Loucy (cell line): ENCODE measurements at regions not wholly inside any gene's neighbourhood (a gene's known extent, or its start where the extent isn't known, plus 50 kb on each side); places are given as distances from the start of the nearest gene placed in this dataset.

Experiments used
- H2AFZ ChIP-seq: fragments of 200-600 bp; sonication (generic); 2 replicates; pipeline ENCODE4 v1.6.0; 2016; ENCODE audit warnings: antibody characterized with exemption, mild to moderate bottlenecking, low read length, moderate library complexity
- H3F3A ChIP-seq: fragments of 200-600 bp; 2 replicates; pipeline ENCODE4 v1.6.0; 2016; ENCODE audit warnings: antibody characterized with exemption, low read depth, mild to moderate bottlenecking
- H3K27me3 ChIP-seq: fragments of 200-600 bp; sonication (generic); 2 replicates; pipeline ENCODE4 v1.6.1; 2014; ENCODE audit warnings: low read length, mild to moderate bottlenecking; ENCODE audit not compliant: insufficient read depth, poor library complexity, severe bottlenecking
- H3K36me3 ChIP-seq: fragments of 200-600 bp; sonication (generic); 2 replicates; pipeline ENCODE4 v1.6.1; 2016; ENCODE audit warnings: low read length; ENCODE audit not compliant: insufficient read depth
- H3K4me1 ChIP-seq: fragments of 200-600 bp; sonication (generic); 2 replicates; pipeline ENCODE4 v1.5.1; 2014; ENCODE audit warnings: low read length, mild to moderate bottlenecking; ENCODE audit not compliant: insufficient read depth, poor library complexity, severe bottlenecking
- H3K4me2 ChIP-seq: fragments of 200-600 bp; sonication (generic); 2 replicates; pipeline ENCODE4 v1.6.0; 2014; ENCODE audit warnings: antibody characterized with exemption, low read length, low read depth, mild to moderate bottlenecking; ENCODE audit not compliant: poor library complexity, severe bottlenecking
- H3K4me3 ChIP-seq: fragments of 200-600 bp; sonication (generic); 2 replicates; pipeline ENCODE4 v1.5.1; 2014; ENCODE audit warnings: low read length, mild to moderate bottlenecking, mixed read lengths; ENCODE audit not compliant: poor library complexity, severe bottlenecking
- H3K79me2 ChIP-seq: fragments of 200-600 bp; sonication (generic); 2 replicates; pipeline ENCODE4 v1.6.1; 2014; ENCODE audit warnings: low read length; ENCODE audit not compliant: insufficient read depth
- H3K9ac ChIP-seq: fragments of 200-600 bp; sonication (generic); 2 replicates; pipeline ENCODE4 v1.6.0; 2014; ENCODE audit warnings: mild to moderate bottlenecking, low read depth, low read length, moderate library complexity; ENCODE audit not compliant: poor library complexity, severe bottlenecking
- H3K9me2 ChIP-seq: fragments of 200-600 bp; sonication (generic); replicated peaks from 2 replicates; pipeline ENCODE4 v1.6.1; 2016; ENCODE audit warnings: low read depth, low read length, mixed read lengths
- H3K9me3 ChIP-seq: fragments of 200-600 bp; sonication (generic); 2 replicates; pipeline ENCODE4 v1.6.1; 2014; ENCODE audit warnings: mild to moderate bottlenecking, antibody characterized with exemption, low read length, low read depth; ENCODE audit not compliant: insufficient read depth
- H4K20me1 ChIP-seq: fragments of 200-600 bp; sonication (generic); 2 replicates; pipeline ENCODE4 v1.6.0; 2014; ENCODE audit warnings: antibody characterized with exemption, low read length, mild to moderate bottlenecking; ENCODE audit not compliant: insufficient read depth, poor library complexity, severe bottlenecking
- EZH2phosphoT487 ChIP-seq: fragments of 200-600 bp; IDR thresholded peaks from 2 replicates; pipeline ENCODE4 v1.6.1; 2018; ENCODE audit warnings: antibody characterized with exemption, mild to moderate bottlenecking, moderate library complexity, borderline replicate concordance
- TF ChIP-seq, protein P1 (sequence below): fragments of 200-600 bp; sonication (generic); conservative IDR thresholded peaks from 2 replicates; pipeline ENCODE4 v1.5.1; 2014; ENCODE audit warnings: mild to moderate bottlenecking, antibody characterized with exemption, low read length

DNA sequence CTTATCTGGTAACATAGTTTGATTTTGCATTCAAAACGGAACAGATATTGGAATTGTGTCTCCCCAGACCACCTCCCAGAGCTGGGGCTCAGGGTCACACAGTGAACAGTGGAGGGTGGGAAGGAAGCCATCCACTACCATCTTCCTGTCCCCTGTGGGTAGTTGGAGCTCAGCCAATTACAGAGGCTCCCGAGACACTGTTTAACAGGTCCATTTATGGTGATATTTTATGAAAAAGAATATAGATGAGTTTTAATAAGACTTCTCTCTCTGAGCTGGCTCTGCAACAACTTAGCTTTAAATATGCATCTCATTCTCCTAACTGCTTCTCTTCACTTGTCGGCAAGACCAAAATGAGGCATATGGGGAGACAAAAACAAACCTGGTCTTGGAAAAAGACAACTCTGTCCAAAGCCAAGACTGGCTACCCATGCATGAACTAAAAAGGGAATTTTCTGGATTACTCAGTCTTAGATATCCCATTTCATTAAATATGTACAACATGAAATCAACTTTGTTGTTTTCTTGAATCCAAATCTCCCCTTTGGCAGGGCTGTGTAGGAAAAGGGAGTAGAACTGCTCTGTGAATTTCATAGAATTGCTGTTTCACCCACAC, 83.8 kb upstream of the HOXC13 start:
- H3K27me3 ChIP-seq: no peaks in the 10 kb centered on the region

DNA sequence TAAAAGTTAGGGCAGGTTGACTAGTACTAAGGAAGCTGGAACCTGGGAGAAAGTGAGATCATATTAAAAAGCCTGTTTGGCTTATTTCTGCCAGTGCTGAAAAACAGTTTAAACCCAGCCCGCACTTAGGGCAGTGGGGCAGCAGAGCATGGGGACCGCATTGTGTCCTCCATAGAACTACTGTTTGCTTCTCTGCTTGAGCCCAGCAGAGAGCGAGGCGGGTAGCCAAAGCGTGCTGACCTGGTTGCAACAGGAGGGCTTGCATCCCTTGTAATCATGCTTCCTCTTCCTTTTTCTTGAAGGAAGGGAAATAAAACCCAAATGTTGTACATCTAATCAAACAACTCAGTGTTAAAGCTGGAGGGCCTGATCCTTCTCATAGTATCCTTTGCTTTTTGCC, 82.5 kb upstream of the HOXC13 start:
- Histone ChIP-seq H3K9me3 (no peaks in the 10 kb centered on the region), H3K4me3 (no peak overlapping the region), H3K27me3 (no peaks in the 10 kb centered on the region), H3K9me2 (no peaks in the 10 kb centered on the region), H3K36me3 (no peaks in the 10 kb centered on the region), H3K4me2 (no peak overlapping the region), H4K20me1 (no peaks in the 10 kb centered on the region), H3K79me2 (no peaks in the 10 kb centered on the region), H3F3A (no peaks in the 10 kb centered on the region), H3K4me1 (peaks cover 11% of the 10 kb centered on the region), H2AFZ (no peak overlapping the region; the same call in 1 of the 2 replicates), H3K9ac (no peak overlapping the region)
- no peak for TF ChIP-seq EZH2phosphoT487
- TF ChIP-seq, protein P1, sequence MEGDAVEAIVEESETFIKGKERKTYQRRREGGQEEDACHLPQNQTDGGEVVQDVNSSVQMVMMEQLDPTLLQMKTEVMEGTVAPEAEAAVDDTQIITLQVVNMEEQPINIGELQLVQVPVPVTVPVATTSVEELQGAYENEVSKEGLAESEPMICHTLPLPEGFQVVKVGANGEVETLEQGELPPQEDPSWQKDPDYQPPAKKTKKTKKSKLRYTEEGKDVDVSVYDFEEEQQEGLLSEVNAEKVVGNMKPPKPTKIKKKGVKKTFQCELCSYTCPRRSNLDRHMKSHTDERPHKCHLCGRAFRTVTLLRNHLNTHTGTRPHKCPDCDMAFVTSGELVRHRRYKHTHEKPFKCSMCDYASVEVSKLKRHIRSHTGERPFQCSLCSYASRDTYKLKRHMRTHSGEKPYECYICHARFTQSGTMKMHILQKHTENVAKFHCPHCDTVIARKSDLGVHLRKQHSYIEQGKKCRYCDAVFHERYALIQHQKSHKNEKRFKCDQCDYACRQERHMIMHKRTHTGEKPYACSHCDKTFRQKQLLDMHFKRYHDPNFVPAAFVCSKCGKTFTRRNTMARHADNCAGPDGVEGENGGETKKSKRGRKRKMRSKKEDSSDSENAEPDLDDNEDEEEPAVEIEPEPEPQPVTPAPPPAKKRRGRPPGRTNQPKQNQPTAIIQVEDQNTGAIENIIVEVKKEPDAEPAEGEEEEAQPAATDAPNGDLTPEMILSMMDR: no peak

More for the DNA sequence above, 83.8 kb upstream of the HOXC13 start:
- H3K4me2 ChIP-seq: peak overlapping the region; percentile 15
- no peaks in the 10 kb centered on the region for H3K9me3 ChIP-seq
- H2AFZ ChIP-seq: no peak overlapping the region
- no peaks in the 10 kb centered on the region for H3F3A ChIP-seq
- no peak for TF ChIP-seq EZH2phosphoT487
- TF ChIP-seq, protein P1: no peak
- H4K20me1 ChIP-seq: no peaks in the 10 kb centered on the region
- peaks cover 11% of the 10 kb centered on the region for H3K4me1 ChIP-seq
- no peak overlapping the region for H3K4me3 ChIP-seq
- H3K9me2 ChIP-seq: no peaks in the 10 kb centered on the region
- no peaks in the 10 kb centered on the region for H3K79me2 ChIP-seq
- peak overlapping the region; percentile 13 for H3K9ac ChIP-seq
- H3K36me3 ChIP-seq: no peaks in the 10 kb centered on the region

DNA sequence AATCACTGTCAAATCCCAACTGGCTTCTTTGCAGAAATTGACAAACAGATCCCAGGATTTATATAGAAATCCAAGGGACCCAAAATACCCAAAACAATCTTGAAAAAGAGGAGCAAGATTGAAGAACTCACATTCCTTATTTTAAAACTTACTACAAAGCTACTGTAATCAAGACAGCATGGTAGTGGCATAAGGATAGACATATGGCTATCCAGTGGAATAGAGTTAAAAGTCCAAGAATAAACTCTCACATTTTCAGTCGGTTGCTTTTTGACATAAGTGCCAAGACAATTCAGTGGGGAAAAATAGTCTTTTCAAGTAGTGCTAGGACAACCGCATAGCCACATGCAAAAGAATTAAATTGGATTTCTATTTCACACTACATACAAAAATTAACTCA, 81.0 kb upstream of the HOXC13 start:
- Histone ChIP-seq H3K9me2 (no peaks in the 10 kb centered on the region), H3K79me2 (no peaks in the 10 kb centered on the region), H4K20me1 (no peaks in the 10 kb centered on the region), H3K4me2 (no peak overlapping the region), H3K27me3 (no peaks in the 10 kb centered on the region), H3K4me3 (no peak overlapping the region), H2AFZ (no peak overlapping the region), H3K9ac (no peak overlapping the region), H3K4me1 (peaks cover 11% of the 10 kb centered on the region), H3F3A (no peaks in the 10 kb centered on the region), H3K36me3 (no peaks in the 10 kb centered on the region), H3K9me3 (no peaks in the 10 kb centered on the region)
- TF ChIP-seq, protein P1: no peak
- TF ChIP-seq EZH2phosphoT487: no peak
